ENCODE measurements at regions not wholly inside any gene's neighbourhood (a gene's known extent, or its start where the extent isn't known, plus 50 kb on each side); places are given as distances from the start of the nearest gene placed in this dataset.

GRCh38 chr14:103239751-103240150, 94.3 kb upstream of the EIF5 start:
- DNase-seq (ENCODE audit: low spot score) (no peak), ATAC-seq (no peak)
- peaks cover 9% of the 10 kb centered on the region for H3K27me3 Mint-ChIP-seq (ENCODE audit: low read depth)
- peaks cover 27% of the 10 kb centered on the region for H3K4me1 Mint-ChIP-seq
- ChIA-PET POLR2A (no interaction called here), CTCF (no interaction called here)
- H3K36me3 Mint-ChIP-seq, result peaks cover 45% of the 10 kb centered on the region
- no peak overlapping the region for H3K27ac Mint-ChIP-seq
- peaks cover 63% of the 10 kb centered on the region for H3K9me3 Mint-ChIP-seq
- H3K4me3 Mint-ChIP-seq, result no peak overlapping the region
- TF ChIP-seq NR3C1 (CRISPR knock-in tag; conservative IDR thresholded peaks at IDR 0.05; ENCODE audit: low read depth) (no peak), CREM (CRISPR knock-in tag; IDR thresholded peaks at IDR 0.05) (no peak), SOX15 (CRISPR knock-in tag; IDR thresholded peaks at IDR 0.05) (no peak), ZNF263 (CRISPR knock-in tag; IDR thresholded peaks at IDR 0.05; ENCODE audit: low read depth) (no peak), ZNF416 (CRISPR knock-in tag; IDR thresholded peaks at IDR 0.05) (no peak), GRHL2 (CRISPR knock-in tag; IDR thresholded peaks at IDR 0.05; ENCODE audit: insufficient replicate concordance, severe bottlenecking) (no peak), ATF1 (CRISPR knock-in tag; IDR thresholded peaks at IDR 0.05) (no peak), SMAD4 (CRISPR knock-in tag; IDR thresholded peaks at IDR 0.05) (no peak)
- TF ChIP-seq, protein P1, sequence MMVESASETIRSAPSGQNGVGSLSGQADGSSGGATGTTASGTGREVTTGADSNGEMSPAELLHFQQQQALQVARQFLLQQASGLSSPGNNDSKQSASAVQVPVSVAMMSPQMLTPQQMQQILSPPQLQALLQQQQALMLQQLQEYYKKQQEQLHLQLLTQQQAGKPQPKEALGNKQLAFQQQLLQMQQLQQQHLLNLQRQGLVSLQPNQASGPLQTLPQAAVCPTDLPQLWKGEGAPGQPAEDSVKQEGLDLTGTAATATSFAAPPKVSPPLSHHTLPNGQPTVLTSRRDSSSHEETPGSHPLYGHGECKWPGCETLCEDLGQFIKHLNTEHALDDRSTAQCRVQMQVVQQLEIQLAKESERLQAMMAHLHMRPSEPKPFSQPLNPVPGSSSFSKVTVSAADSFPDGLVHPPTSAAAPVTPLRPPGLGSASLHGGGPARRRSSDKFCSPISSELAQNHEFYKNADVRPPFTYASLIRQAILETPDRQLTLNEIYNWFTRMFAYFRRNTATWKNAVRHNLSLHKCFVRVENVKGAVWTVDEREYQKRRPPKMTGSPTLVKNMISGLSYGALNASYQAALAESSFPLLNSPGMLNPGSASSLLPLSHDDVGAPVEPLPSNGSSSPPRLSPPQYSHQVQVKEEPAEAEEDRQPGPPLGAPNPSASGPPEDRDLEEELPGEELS (CRISPR knock-in tag; IDR thresholded peaks at IDR 0.05), result no peak
- TF ChIP-seq, protein P2, sequence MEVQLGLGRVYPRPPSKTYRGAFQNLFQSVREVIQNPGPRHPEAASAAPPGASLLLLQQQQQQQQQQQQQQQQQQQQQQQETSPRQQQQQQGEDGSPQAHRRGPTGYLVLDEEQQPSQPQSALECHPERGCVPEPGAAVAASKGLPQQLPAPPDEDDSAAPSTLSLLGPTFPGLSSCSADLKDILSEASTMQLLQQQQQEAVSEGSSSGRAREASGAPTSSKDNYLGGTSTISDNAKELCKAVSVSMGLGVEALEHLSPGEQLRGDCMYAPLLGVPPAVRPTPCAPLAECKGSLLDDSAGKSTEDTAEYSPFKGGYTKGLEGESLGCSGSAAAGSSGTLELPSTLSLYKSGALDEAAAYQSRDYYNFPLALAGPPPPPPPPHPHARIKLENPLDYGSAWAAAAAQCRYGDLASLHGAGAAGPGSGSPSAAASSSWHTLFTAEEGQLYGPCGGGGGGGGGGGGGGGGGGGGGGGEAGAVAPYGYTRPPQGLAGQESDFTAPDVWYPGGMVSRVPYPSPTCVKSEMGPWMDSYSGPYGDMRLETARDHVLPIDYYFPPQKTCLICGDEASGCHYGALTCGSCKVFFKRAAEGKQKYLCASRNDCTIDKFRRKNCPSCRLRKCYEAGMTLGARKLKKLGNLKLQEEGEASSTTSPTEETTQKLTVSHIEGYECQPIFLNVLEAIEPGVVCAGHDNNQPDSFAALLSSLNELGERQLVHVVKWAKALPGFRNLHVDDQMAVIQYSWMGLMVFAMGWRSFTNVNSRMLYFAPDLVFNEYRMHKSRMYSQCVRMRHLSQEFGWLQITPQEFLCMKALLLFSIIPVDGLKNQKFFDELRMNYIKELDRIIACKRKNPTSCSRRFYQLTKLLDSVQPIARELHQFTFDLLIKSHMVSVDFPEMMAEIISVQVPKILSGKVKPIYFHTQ (CRISPR knock-in tag; IDR thresholded peaks at IDR 0.05), result no peak
- TF ChIP-seq, protein P3, sequence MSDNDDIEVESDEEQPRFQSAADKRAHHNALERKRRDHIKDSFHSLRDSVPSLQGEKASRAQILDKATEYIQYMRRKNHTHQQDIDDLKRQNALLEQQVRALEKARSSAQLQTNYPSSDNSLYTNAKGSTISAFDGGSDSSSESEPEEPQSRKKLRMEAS (CRISPR knock-in tag; IDR thresholded peaks at IDR 0.05), result no peak

GRCh38 chr14:103241531-103241930, 92.5 kb upstream of the EIF5 start:
- Mint-ChIP-seq H3K4me3 (no peak overlapping the region), H3K27me3 (ENCODE audit: low read depth) (peaks cover 9% of the 10 kb centered on the region), H3K27ac (no peak overlapping the region), H3K4me1 (peaks cover 17% of the 10 kb centered on the region), H3K9me3 (peaks cover 64% of the 10 kb centered on the region), H3K36me3 (peaks cover 45% of the 10 kb centered on the region)
- ATAC-seq (no peak), DNase-seq (ENCODE audit: low spot score) (no peak)
- CTCF ChIA-PET, result interaction anchor here (0.6 kb wide), 1 partner anchor 84 kb away, joined by 3 read pairs; no protein-coding TSS in a partner anchor
- POLR2A ChIA-PET, result interaction anchor here (0.8 kb wide), 1 partner anchor 21 kb away, joined by 3 read pairs; no protein-coding TSS in a partner anchor
- TF ChIP-seq, protein P4, sequence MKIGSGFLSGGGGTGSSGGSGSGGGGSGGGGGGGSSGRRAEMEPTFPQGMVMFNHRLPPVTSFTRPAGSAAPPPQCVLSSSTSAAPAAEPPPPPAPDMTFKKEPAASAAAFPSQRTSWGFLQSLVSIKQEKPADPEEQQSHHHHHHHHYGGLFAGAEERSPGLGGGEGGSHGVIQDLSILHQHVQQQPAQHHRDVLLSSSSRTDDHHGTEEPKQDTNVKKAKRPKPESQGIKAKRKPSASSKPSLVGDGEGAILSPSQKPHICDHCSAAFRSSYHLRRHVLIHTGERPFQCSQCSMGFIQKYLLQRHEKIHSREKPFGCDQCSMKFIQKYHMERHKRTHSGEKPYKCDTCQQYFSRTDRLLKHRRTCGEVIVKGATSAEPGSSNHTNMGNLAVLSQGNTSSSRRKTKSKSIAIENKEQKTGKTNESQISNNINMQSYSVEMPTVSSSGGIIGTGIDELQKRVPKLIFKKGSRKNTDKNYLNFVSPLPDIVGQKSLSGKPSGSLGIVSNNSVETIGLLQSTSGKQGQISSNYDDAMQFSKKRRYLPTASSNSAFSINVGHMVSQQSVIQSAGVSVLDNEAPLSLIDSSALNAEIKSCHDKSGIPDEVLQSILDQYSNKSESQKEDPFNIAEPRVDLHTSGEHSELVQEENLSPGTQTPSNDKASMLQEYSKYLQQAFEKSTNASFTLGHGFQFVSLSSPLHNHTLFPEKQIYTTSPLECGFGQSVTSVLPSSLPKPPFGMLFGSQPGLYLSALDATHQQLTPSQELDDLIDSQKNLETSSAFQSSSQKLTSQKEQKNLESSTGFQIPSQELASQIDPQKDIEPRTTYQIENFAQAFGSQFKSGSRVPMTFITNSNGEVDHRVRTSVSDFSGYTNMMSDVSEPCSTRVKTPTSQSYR (CRISPR knock-in tag; IDR thresholded peaks at IDR 0.05), result no peak
- TF ChIP-seq AFF4 (CRISPR knock-in tag; IDR thresholded peaks at IDR 0.05; ENCODE audit: borderline replicate concordance) (no peak), ZNF263 (CRISPR knock-in tag; IDR thresholded peaks at IDR 0.05; ENCODE audit: low read depth) (no peak), SMAD4 (CRISPR knock-in tag; IDR thresholded peaks at IDR 0.05) (no peak), PRRX2 (CRISPR knock-in tag; IDR thresholded peaks at IDR 0.05) (no peak), E2F4 (CRISPR knock-in tag; IDR thresholded peaks at IDR 0.05; ENCODE audit: borderline replicate concordance, low read depth) (no peak), GRHL2 (CRISPR knock-in tag; IDR thresholded peaks at IDR 0.05; ENCODE audit: insufficient replicate concordance, severe bottlenecking) (no peak), ZNF121 (CRISPR knock-in tag; IDR thresholded peaks at IDR 0.05) (no peak), ATF2 (CRISPR knock-in tag; IDR thresholded peaks at IDR 0.05; ENCODE audit: borderline replicate concordance, low read depth) (no peak), KAT7 (CRISPR knock-in tag; IDR thresholded peaks at IDR 0.05; ENCODE audit: borderline replicate concordance) (no peak), TEAD1 (CRISPR knock-in tag; IDR thresholded peaks at IDR 0.05) (no peak), MYBL2 (CRISPR knock-in tag; IDR thresholded peaks at IDR 0.05) (no peak)

Data from WTC11 (cell line).